H1 (cell line): ENCODE measurements at regions not wholly inside any gene's neighbourhood (a gene's known extent, or its start where the extent isn't known, plus 50 kb on each side); places are given as distances from the start of the nearest gene placed in this dataset.

Source experiments
- ATF2 ChIP-seq: IDR thresholded peaks from 2 replicates; pipeline ENCODE4 v1.6.1; 2012; ENCODE audit warnings: low read length, inconsistent platforms
- ATF3 ChIP-seq: IDR thresholded peaks from 2 replicates; pipeline ENCODE4 v1.6.1; 2011; ENCODE audit warnings: low read depth, mild to moderate bottlenecking, low read length; ENCODE audit not compliant: insufficient read depth
- CHD1 ChIP-seq: IDR thresholded peaks from 2 replicates; pipeline ENCODE4 v1.6.1; 2012; ENCODE audit warnings: low read depth, low read length, improper control_type of control experiment
- CREB1 ChIP-seq: IDR thresholded peaks from 2 replicates; pipeline ENCODE4 v1.6.1; 2012; ENCODE audit warnings: inconsistent platforms
- CTCF ChIP-seq, 3 experiments: IDR thresholded peaks; 1 replicate in 2 of 3; 2 replicates in 1 of 3; pipeline versions ENCODE4 v1.5.1 to v1.6.1; 2011; ENCODE audit warnings: low read length in 3 of 3, mild to moderate bottlenecking in 3 of 3, inconsistent platforms in 2 of 3, low read depth in 1 of 3, moderate library complexity in 1 of 3; ENCODE audit not compliant: insufficient read depth in 1 of 3; ENCODE audit errors: control extremely low read depth in 1 of 3
- EGR1 ChIP-seq: IDR thresholded peaks from 2 replicates; pipeline ENCODE4 v1.6.1; 2011; ENCODE audit warnings: low read depth, low read length, borderline replicate concordance
- JUND ChIP-seq: IDR thresholded peaks from 2 replicates; pipeline ENCODE4 v1.6.1; 2011; ENCODE audit warnings: mild to moderate bottlenecking, improper control_type of control experiment, low read length
- NANOG ChIP-seq: IDR thresholded peaks from 2 replicates; pipeline ENCODE4 v1.6.1; 2011; ENCODE audit warnings: low read length, low read depth, mild to moderate bottlenecking, inconsistent platforms; ENCODE audit not compliant: insufficient read depth, poor library complexity, severe bottlenecking
- POLR2A ChIP-seq, 2 experiments: IDR thresholded peaks; 1 replicate in 1 of 2; 2 replicates in 1 of 2; pipeline ENCODE4 v1.6.1; 2011; ENCODE audit warnings: low read depth in 2 of 2, low read length in 2 of 2, mild to moderate bottlenecking in 2 of 2; ENCODE audit errors: control extremely low read depth in 1 of 2
- POLR2AphosphoS5 ChIP-seq: IDR thresholded peaks from 2 replicates; pipeline ENCODE4 v1.6.1; 2011; ENCODE audit warnings: low read depth, low read length
- YY1 ChIP-seq: IDR thresholded peaks from 2 replicates; pipeline ENCODE4 v1.6.1; 2011; ENCODE audit warnings: low read depth, mild to moderate bottlenecking, low read length

GRCh38 chr3:194858382-194858781 lies 172.7 kb downstream of the FAM43A start:
- TF ChIP-seq YY1 (no peak), JUND (no peak), POLR2A (IDR thresholded peaks at IDR 0.05; ENCODE audit: control extremely low read depth in 1 of 2, low read depth in 2 of 2, low read length in 2 of 2) (no peak), ATF3 (no peak), CREB1 (no peak), POLR2AphosphoS5 (no peak), CHD1 (no peak), NANOG (no peak), CTCF (IDR thresholded peaks at IDR 0.05; ENCODE audit: control extremely low read depth in 1 of 3, insufficient read depth in 1 of 3, low read depth in 1 of 3, low read length in 3 of 3) (no peak), ATF2 (no peak), EGR1 (no peak)
